OCI-LY7 (cell line): ENCODE measurements at regions not wholly inside any gene's neighbourhood (a gene's known extent, or its start where the extent isn't known, plus 50 kb on each side); places are given as distances from the start of the nearest gene placed in this dataset.
"Not testable (repeated sequence)": the region's sequence is repeated elsewhere in the genome, so short reads cannot be mapped to it uniquely, and the experiment has no call there.

ENCODE experiments used
- BruUV-seq: library from RNA; stranded (reverse); fragments of 400-500 nt; replicated peaks from 2 replicates; lab custom pipeline; 2021; lab: Mats Ljungman, UMichigan
- CTCF ChIA-PET: fragments of 300-600 bp; sonication (Branson Sonifier 250); formaldehyde crosslinking; loops from one replicate; lab custom pipeline; 2022; ENCODE audit warnings: antibody characterized with exemption; ENCODE audit not compliant: unreplicated experiment; lab: Charles Lee
- POLR2A ChIA-PET: fragments of 300-600 bp; sonication (Branson Sonifier 250); formaldehyde crosslinking; loops from one replicate; lab custom pipeline; 2022; ENCODE audit warnings: antibody characterized with exemption; lab: Charles Lee
- DNase-seq: peaks from one replicate; pipeline ENCODE4 v3.0.0-alpha.2; 2015; ENCODE audit warnings: low spot score
- H2AFZ ChIP-seq: fragments of 200-600 bp; sonication (generic), shearing (Covaris generic); 2 replicates; pipeline ENCODE4 v1.6.1; 2014; ENCODE audit warnings: mild to moderate bottlenecking, antibody characterized with exemption, low read length, moderate library complexity
- H3K27ac ChIP-seq: fragments of 200-600 bp; sonication (generic); 2 replicates; pipeline ENCODE4 v1.5.1; 2014; ENCODE audit warnings: mixed run types, low read depth, mild to moderate bottlenecking, moderate library complexity, low read length, inconsistent platforms; ENCODE audit not compliant: poor library complexity, severe bottlenecking
- H3K36me3 ChIP-seq: fragments of 200-600 bp; sonication (generic); 2 replicates; pipeline ENCODE4 v1.6.1; 2014; ENCODE audit warnings: mild to moderate bottlenecking, antibody characterized with exemption, low read length, moderate library complexity, mixed read lengths; ENCODE audit not compliant: insufficient read depth
- H3K4me1 ChIP-seq: fragments of 200-600 bp; sonication (generic); 2 replicates; pipeline ENCODE4 v1.5.1; 2014; ENCODE audit warnings: mild to moderate bottlenecking, low read length; ENCODE audit not compliant: insufficient read depth, poor library complexity, severe bottlenecking
- H3K4me2 ChIP-seq: fragments of 200-600 bp; sonication (generic); 2 replicates; pipeline ENCODE4 v1.6.1; 2014; ENCODE audit warnings: mild to moderate bottlenecking, low read length
- H3K4me3 ChIP-seq: fragments of 200-600 bp; sonication (generic); 2 replicates; pipeline ENCODE4 v1.5.1; 2014; ENCODE audit warnings: mild to moderate bottlenecking, low read depth, low read length; ENCODE audit not compliant: poor library complexity, severe bottlenecking
- H3K79me2 ChIP-seq: fragments of 200-600 bp; sonication (generic); 2 replicates; pipeline ENCODE4 v1.6.1; 2016; ENCODE audit warnings: low read depth, mild to moderate bottlenecking, low read length, moderate library complexity, mixed read lengths; ENCODE audit not compliant: insufficient read depth
- H3K9me2 ChIP-seq: fragments of 200-600 bp; sonication (generic); 2 replicates; pipeline ENCODE4 v1.6.1; 2016; ENCODE audit warnings: mild to moderate bottlenecking, low read length, mixed read lengths; ENCODE audit not compliant: insufficient read depth
- H3K9me3 ChIP-seq: fragments of 200-600 bp; sonication (generic); 2 replicates; pipeline ENCODE4 v1.6.1; 2014; ENCODE audit warnings: mild to moderate bottlenecking, mixed run types, low read length, mixed read lengths
- H4K20me1 ChIP-seq: fragments of 200-600 bp; sonication (generic); 2 replicates; pipeline ENCODE4 v1.6.1; 2014; ENCODE audit warnings: mild to moderate bottlenecking, antibody characterized with exemption, low read length, moderate library complexity, mixed read lengths; ENCODE audit not compliant: insufficient read depth
- EZH2phosphoT487 ChIP-seq: fragments of 200-600 bp; sonication (generic); IDR thresholded peaks from 2 replicates; pipeline ENCODE4 v1.6.1; 2018; ENCODE audit warnings: low read depth, borderline replicate concordance, mild to moderate bottlenecking, mixed run types, antibody characterized with exemption, low read length, moderate library complexity, mixed read lengths
- intact Hi-C: fragments of 100-400 bp; cut with micrococcal nuclease; formaldehyde crosslinking; loops from one replicate; pipeline ENCODE4 v1.10.0; 2022; ENCODE audit not compliant: unreplicated experiment
- TF ChIP-seq, protein P1 (sequence below): fragments of 200-600 bp; sonication (generic); conservative IDR thresholded peaks from 2 replicates; pipeline ENCODE4 v1.5.1; 2014; ENCODE audit warnings: mild to moderate bottlenecking, antibody characterized with exemption, low read length, moderate library complexity, mixed read lengths

DNA sequence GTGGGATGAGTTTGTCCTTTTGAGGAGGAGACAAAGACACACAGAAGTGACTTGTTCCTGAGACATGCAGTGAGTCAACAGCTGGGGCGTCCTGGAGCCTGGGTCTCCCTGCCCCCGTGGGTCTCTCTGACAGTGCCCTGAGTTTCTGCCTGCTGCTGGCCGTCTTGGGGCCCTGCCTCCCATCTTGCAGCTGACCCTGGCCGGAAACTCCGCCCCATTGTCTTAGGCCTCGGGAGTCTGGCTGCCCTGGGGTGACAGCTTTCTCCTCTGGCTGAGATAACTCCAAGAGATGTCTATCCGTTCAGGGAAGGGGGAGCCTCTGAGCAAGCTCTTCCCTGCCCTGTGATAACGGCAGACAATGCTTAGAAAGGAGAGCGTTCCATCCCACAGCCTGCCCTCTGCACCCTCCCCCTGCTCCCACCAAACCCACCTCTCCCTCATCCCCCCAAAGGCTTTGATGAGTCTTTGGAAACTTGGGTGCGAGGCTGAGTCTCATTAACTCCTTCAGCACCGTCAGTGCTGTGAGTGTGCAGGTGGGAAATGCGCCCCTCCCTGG lies 69.5 kb upstream of the PODXL start:
- no peaks in the 10 kb centered on the region for H3K9me2 ChIP-seq
- no peaks in the 10 kb centered on the region for H3K4me1 ChIP-seq
- H3K9me3 ChIP-seq, result no peaks in the 10 kb centered on the region
- no peaks in the 10 kb centered on the region for H4K20me1 ChIP-seq
- CTCF ChIA-PET, result interaction anchor here (0.5 kb wide), 1 partner anchor 36 kb away, joined by 3 read pairs; no protein-coding TSS in a partner anchor
- H3K27ac ChIP-seq, result no peak overlapping the region
- H3K36me3 ChIP-seq, result no peaks in the 10 kb centered on the region
- POLR2A ChIA-PET, result no interaction called here
- no peak overlapping the region for H3K4me3 ChIP-seq
- intact Hi-C loops, result no loop called here
- no TSS peak for BruUV-seq
- DNase-seq, result no peak
- TF ChIP-seq, protein P1, sequence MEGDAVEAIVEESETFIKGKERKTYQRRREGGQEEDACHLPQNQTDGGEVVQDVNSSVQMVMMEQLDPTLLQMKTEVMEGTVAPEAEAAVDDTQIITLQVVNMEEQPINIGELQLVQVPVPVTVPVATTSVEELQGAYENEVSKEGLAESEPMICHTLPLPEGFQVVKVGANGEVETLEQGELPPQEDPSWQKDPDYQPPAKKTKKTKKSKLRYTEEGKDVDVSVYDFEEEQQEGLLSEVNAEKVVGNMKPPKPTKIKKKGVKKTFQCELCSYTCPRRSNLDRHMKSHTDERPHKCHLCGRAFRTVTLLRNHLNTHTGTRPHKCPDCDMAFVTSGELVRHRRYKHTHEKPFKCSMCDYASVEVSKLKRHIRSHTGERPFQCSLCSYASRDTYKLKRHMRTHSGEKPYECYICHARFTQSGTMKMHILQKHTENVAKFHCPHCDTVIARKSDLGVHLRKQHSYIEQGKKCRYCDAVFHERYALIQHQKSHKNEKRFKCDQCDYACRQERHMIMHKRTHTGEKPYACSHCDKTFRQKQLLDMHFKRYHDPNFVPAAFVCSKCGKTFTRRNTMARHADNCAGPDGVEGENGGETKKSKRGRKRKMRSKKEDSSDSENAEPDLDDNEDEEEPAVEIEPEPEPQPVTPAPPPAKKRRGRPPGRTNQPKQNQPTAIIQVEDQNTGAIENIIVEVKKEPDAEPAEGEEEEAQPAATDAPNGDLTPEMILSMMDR, result no peak
- no peak for TF ChIP-seq EZH2phosphoT487
- H2AFZ ChIP-seq, result no peak overlapping the region
- H3K79me2 ChIP-seq, result no peaks in the 10 kb centered on the region
- no peak overlapping the region for H3K4me2 ChIP-seq

DNA sequence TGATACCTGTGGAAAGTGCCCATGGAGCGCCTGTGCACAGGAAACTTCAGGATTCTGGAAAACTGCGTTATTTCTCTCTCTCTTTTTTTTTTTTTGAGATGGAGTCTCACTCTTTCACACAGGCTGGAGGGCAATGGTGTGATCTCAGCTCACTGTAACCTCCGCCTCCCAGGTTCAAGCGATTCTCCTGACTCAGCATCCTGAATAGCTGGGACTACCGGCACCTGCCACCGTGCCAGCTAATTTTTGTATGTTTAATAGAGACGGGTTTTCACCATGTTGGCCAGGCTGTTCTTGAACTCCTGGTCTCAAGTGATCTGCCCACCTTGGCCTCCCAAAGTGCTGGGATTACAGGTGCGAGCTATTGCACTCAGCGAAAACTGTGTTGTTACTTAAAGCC lies 68.9 kb upstream of the PODXL start:
- H3K4me1 ChIP-seq, H4K20me1 ChIP-seq, intact Hi-C loops, H3K27ac ChIP-seq, H3K79me2 ChIP-seq, H2AFZ ChIP-seq, BruUV-seq, H3K9me3 ChIP-seq, H3K36me3 ChIP-seq, H3K4me2 ChIP-seq, DNase-seq, H3K4me3 ChIP-seq, H3K9me2 ChIP-seq: not testable (repeated sequence)
- CTCF ChIA-PET, result interaction anchor here (0.5 kb wide), 1 partner anchor 36 kb away, joined by 3 read pairs; no protein-coding TSS in a partner anchor
- POLR2A ChIA-PET, result interaction anchor here (0.7 kb wide), 1 partner anchor 119 kb away, joined by 3 read pairs; no protein-coding TSS in a partner anchor

DNA sequence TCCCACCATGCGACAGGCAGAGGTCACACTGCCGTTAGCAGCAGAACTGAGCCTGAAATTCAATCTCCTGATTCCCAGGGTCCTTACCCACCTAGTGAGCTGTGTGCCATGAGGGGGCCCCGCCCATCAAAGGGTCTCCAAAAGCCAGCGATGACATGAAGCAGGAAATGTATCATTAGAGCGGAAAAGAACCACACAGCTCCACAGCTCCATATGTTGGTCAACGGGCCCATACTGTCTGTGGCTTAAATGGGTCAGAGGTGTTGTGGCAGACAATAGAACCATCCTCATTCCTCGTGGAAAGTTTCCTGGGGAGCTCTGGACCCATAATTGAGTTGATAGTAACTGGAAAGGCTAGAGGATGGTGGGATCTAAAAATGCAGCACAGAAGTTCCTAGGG lies 68.1 kb upstream of the PODXL start:
- CTCF ChIA-PET, result no interaction called here
- intact Hi-C loops, result no loop called here
- Histone ChIP-seq H3K4me3 (no peak overlapping the region), H4K20me1 (no peaks in the 10 kb centered on the region), H3K9me2 (no peaks in the 10 kb centered on the region), H3K9me3 (no peaks in the 10 kb centered on the region), H3K4me2 (no peak overlapping the region), H3K79me2 (no peaks in the 10 kb centered on the region), H3K36me3 (no peaks in the 10 kb centered on the region), H2AFZ (no peak overlapping the region), H3K4me1 (no peaks in the 10 kb centered on the region), H3K27ac (no peak overlapping the region)
- no TSS peak for BruUV-seq
- TF ChIP-seq, protein P1, result no peak
- TF ChIP-seq EZH2phosphoT487, result no peak
- POLR2A ChIA-PET, result interaction anchor here (0.7 kb wide), 1 partner anchor 118 kb away, joined by 3 read pairs; no protein-coding TSS in a partner anchor
- DNase-seq, result no peak
